SH-SY5Y (cell line): ENCODE measurements at regions not wholly inside any gene's neighbourhood (a gene's known extent, or its start where the extent isn't known, plus 50 kb on each side); places are given as distances from the start of the nearest gene placed in this dataset.

ENCODE experiments used
- GATA2 ChIP-seq: IDR thresholded peaks from 2 replicates; pipeline ENCODE4 v1.6.1; 2011; ENCODE audit warnings: mild to moderate bottlenecking, low read depth, low read length
- GATA3 ChIP-seq: IDR thresholded peaks from 2 replicates; pipeline ENCODE4 v1.6.1; 2011; ENCODE audit warnings: low read depth, mild to moderate bottlenecking, low read length, moderate library complexity

GRCh38 chr5:90171466-90171865, 238.1 kb downstream of the CETN3 start:
- TF ChIP-seq GATA3 (no peak), GATA2 (no peak)
